ENCODE measurements at regions not wholly inside any gene's neighbourhood (a gene's known extent, or its start where the extent isn't known, plus 50 kb on each side); places are given as distances from the start of the nearest gene placed in this dataset.

GRCh38 chr13:106103779-106104178 is 431.7 kb downstream of the EFNB2 start:
- CTCF ChIA-PET, result no interaction called here
- Mint-ChIP-seq H3K4me1 (ENCODE audit: low read depth) (no peaks in the 10 kb centered on the region), H3K4me3 (no peak overlapping the region), H3K9me3 (ENCODE audit: insufficient read depth) (no peaks in the 10 kb centered on the region), H3K36me3 (ENCODE audit: low read depth) (no peaks in the 10 kb centered on the region), H3K27me3 (ENCODE audit: low read depth) (no peaks in the 10 kb centered on the region), H3K27ac (no peak overlapping the region)
- ATAC-seq, result no peak
- DNase-seq, result no peak
- POLR2A ChIA-PET, result no interaction called here

- ChIA-PET POLR2A (no interaction called here), CTCF (no interaction called here)
- ATAC-seq (no peak), DNase-seq (no peak)
- Mint-ChIP-seq H3K4me3 (no peak overlapping the region), H3K4me1 (ENCODE audit: low read depth) (no peaks in the 10 kb centered on the region), H3K36me3 (ENCODE audit: low read depth) (no peaks in the 10 kb centered on the region), H3K27me3 (ENCODE audit: low read depth) (no peaks in the 10 kb centered on the region), H3K9me3 (ENCODE audit: insufficient read depth) (no peaks in the 10 kb centered on the region), H3K27ac (no peak overlapping the region)
Measured at GRCh38 chr13:106102786-106103185, 432.7 kb downstream of the EFNB2 start.

GRCh38 chr13:106101201-106101600 is 434.3 kb downstream of the EFNB2 start:
- no peak for DNase-seq
- no peaks in the 10 kb centered on the region for H3K4me1 Mint-ChIP-seq (ENCODE audit: low read depth)
- no peaks in the 10 kb centered on the region for H3K9me3 Mint-ChIP-seq (ENCODE audit: insufficient read depth)
- CTCF ChIA-PET, result no interaction called here
- no peak overlapping the region for H3K27ac Mint-ChIP-seq
- POLR2A ChIA-PET, result no interaction called here
- no peak overlapping the region for H3K4me3 Mint-ChIP-seq
- H3K27me3 Mint-ChIP-seq (ENCODE audit: low read depth), result no peaks in the 10 kb centered on the region
- no peak for ATAC-seq
- no peaks in the 10 kb centered on the region for H3K36me3 Mint-ChIP-seq (ENCODE audit: low read depth)

- no peaks in the 10 kb centered on the region for H3K27me3 Mint-ChIP-seq (ENCODE audit: low read depth)
- DNase-seq, result no peak
- no peaks in the 10 kb centered on the region for H3K4me1 Mint-ChIP-seq (ENCODE audit: low read depth)
- POLR2A ChIA-PET, result no interaction called here
- H3K4me3 Mint-ChIP-seq, result no peak overlapping the region
- CTCF ChIA-PET, result no interaction called here
- ATAC-seq, result no peak
- H3K9me3 Mint-ChIP-seq (ENCODE audit: insufficient read depth), result no peaks in the 10 kb centered on the region
- no peak overlapping the region for H3K27ac Mint-ChIP-seq
- H3K36me3 Mint-ChIP-seq (ENCODE audit: low read depth), result no peaks in the 10 kb centered on the region
Measured at GRCh38 chr13:106100171-106100919, 435.1 kb downstream of the EFNB2 start.

- ChIA-PET POLR2A (no interaction called here), CTCF (no interaction called here)
- ATAC-seq (no peak), DNase-seq (no peak)
- no peaks in the 10 kb centered on the region for H3K4me1 Mint-ChIP-seq (ENCODE audit: low read depth)
- H3K9me3 Mint-ChIP-seq (ENCODE audit: insufficient read depth), result no peaks in the 10 kb centered on the region
- no peaks in the 10 kb centered on the region for H3K36me3 Mint-ChIP-seq (ENCODE audit: low read depth)
- no peak overlapping the region for H3K27ac Mint-ChIP-seq
- H3K27me3 Mint-ChIP-seq (ENCODE audit: low read depth), result no peaks in the 10 kb centered on the region
- H3K4me3 Mint-ChIP-seq, result no peak overlapping the region
Measured at GRCh38 chr13:106099765-106100164, 435.7 kb downstream of the EFNB2 start.

- no peak for ATAC-seq
- H3K36me3 Mint-ChIP-seq (ENCODE audit: low read depth), result no peaks in the 10 kb centered on the region
- H3K9me3 Mint-ChIP-seq (ENCODE audit: insufficient read depth), result no peaks in the 10 kb centered on the region
- no peaks in the 10 kb centered on the region for H3K27me3 Mint-ChIP-seq (ENCODE audit: low read depth)
- ChIA-PET POLR2A (no interaction called here), CTCF (no interaction called here)
- no peaks in the 10 kb centered on the region for H3K4me1 Mint-ChIP-seq (ENCODE audit: low read depth)
- no peak for DNase-seq
- H3K4me3 Mint-ChIP-seq, result no peak overlapping the region
- H3K27ac Mint-ChIP-seq, result no peak overlapping the region
Measured at GRCh38 chr13:106098778-106099177, 436.7 kb downstream of the EFNB2 start.

GRCh38 chr13:106096661-106097092 is 438.8 kb downstream of the EFNB2 start:
- Mint-ChIP-seq H3K4me1 (ENCODE audit: low read depth) (no peaks in the 10 kb centered on the region), H3K27me3 (ENCODE audit: low read depth) (no peaks in the 10 kb centered on the region), H3K36me3 (ENCODE audit: low read depth) (no peaks in the 10 kb centered on the region), H3K9me3 (ENCODE audit: insufficient read depth) (no peaks in the 10 kb centered on the region), H3K4me3 (no peak overlapping the region), H3K27ac (no peak overlapping the region)
- DNase-seq, result no peak
- POLR2A ChIA-PET, result no interaction called here
- ATAC-seq, result no peak
- CTCF ChIA-PET, result no interaction called here

GRCh38 chr13:106095919-106096318 is 439.5 kb downstream of the EFNB2 start:
- Mint-ChIP-seq H3K27me3 (ENCODE audit: low read depth) (no peaks in the 10 kb centered on the region), H3K9me3 (ENCODE audit: insufficient read depth) (no peaks in the 10 kb centered on the region), H3K4me3 (no peak overlapping the region), H3K27ac (no peak overlapping the region), H3K36me3 (ENCODE audit: low read depth) (no peaks in the 10 kb centered on the region), H3K4me1 (ENCODE audit: low read depth) (no peaks in the 10 kb centered on the region)
- no peak for ATAC-seq
- no peak for DNase-seq
- ChIA-PET POLR2A (no interaction called here), CTCF (no interaction called here)

GRCh38 chr13:106095406-106095805 is 440.1 kb downstream of the EFNB2 start:
- POLR2A ChIA-PET, result no interaction called here
- no peak overlapping the region for H3K27ac Mint-ChIP-seq
- H3K4me3 Mint-ChIP-seq, result no peak overlapping the region
- no peak for ATAC-seq
- no peaks in the 10 kb centered on the region for H3K36me3 Mint-ChIP-seq (ENCODE audit: low read depth)
- no peaks in the 10 kb centered on the region for H3K27me3 Mint-ChIP-seq (ENCODE audit: low read depth)
- CTCF ChIA-PET, result no interaction called here
- DNase-seq, result no peak
- no peaks in the 10 kb centered on the region for H3K9me3 Mint-ChIP-seq (ENCODE audit: insufficient read depth)
- no peaks in the 10 kb centered on the region for H3K4me1 Mint-ChIP-seq (ENCODE audit: low read depth)

GRCh38 chr13:106090001-106090400 is 445.5 kb downstream of the EFNB2 start:
- H3K27me3 Mint-ChIP-seq (ENCODE audit: low read depth), result no peaks in the 10 kb centered on the region
- no peak overlapping the region for H3K4me3 Mint-ChIP-seq
- POLR2A ChIA-PET, result no interaction called here
- no peak for DNase-seq
- H3K36me3 Mint-ChIP-seq (ENCODE audit: low read depth), result no peaks in the 10 kb centered on the region
- no peak overlapping the region for H3K27ac Mint-ChIP-seq
- ATAC-seq, result no peak
- no peaks in the 10 kb centered on the region for H3K9me3 Mint-ChIP-seq (ENCODE audit: insufficient read depth)
- CTCF ChIA-PET, result no interaction called here
- no peaks in the 10 kb centered on the region for H3K4me1 Mint-ChIP-seq (ENCODE audit: low read depth)

GRCh38 chr13:106089261-106089980 is 446.0 kb downstream of the EFNB2 start:
- DNase-seq (no peak), ATAC-seq (no peak)
- ChIA-PET POLR2A (no interaction called here), CTCF (no interaction called here)
- Mint-ChIP-seq H3K9me3 (ENCODE audit: insufficient read depth) (no peaks in the 10 kb centered on the region), H3K36me3 (ENCODE audit: low read depth) (no peaks in the 10 kb centered on the region), H3K27ac (no peak overlapping the region), H3K4me1 (ENCODE audit: low read depth) (no peaks in the 10 kb centered on the region), H3K27me3 (ENCODE audit: low read depth) (no peaks in the 10 kb centered on the region), H3K4me3 (no peak overlapping the region)

- no peak for ATAC-seq
- Mint-ChIP-seq H3K36me3 (ENCODE audit: low read depth) (no peaks in the 10 kb centered on the region), H3K27me3 (ENCODE audit: low read depth) (no peaks in the 10 kb centered on the region), H3K9me3 (ENCODE audit: insufficient read depth) (no peaks in the 10 kb centered on the region), H3K4me3 (no peak overlapping the region), H3K4me1 (ENCODE audit: low read depth) (no peaks in the 10 kb centered on the region), H3K27ac (no peak overlapping the region)
- ChIA-PET POLR2A (no interaction called here), CTCF (no interaction called here)
- DNase-seq, result no peak
Measured at GRCh38 chr13:106088085-106088484, 447.4 kb downstream of the EFNB2 start.

GRCh38 chr13:106087201-106087600 is 448.3 kb downstream of the EFNB2 start:
- no peaks in the 10 kb centered on the region for H3K36me3 Mint-ChIP-seq (ENCODE audit: low read depth)
- H3K9me3 Mint-ChIP-seq (ENCODE audit: insufficient read depth), result no peaks in the 10 kb centered on the region
- ChIA-PET POLR2A (no interaction called here), CTCF (no interaction called here)
- no peak overlapping the region for H3K4me3 Mint-ChIP-seq
- no peaks in the 10 kb centered on the region for H3K4me1 Mint-ChIP-seq (ENCODE audit: low read depth)
- no peak for ATAC-seq
- no peaks in the 10 kb centered on the region for H3K27me3 Mint-ChIP-seq (ENCODE audit: low read depth)
- DNase-seq, result no peak
- H3K27ac Mint-ChIP-seq, result no peak overlapping the region
